GM06990 (cell line): ENCODE measurements at regions not wholly inside any gene's neighbourhood (a gene's known extent, or its start where the extent isn't known, plus 50 kb on each side); places are given as distances from the start of the nearest gene placed in this dataset.
"Not testable (repeated sequence)": the region's sequence is repeated elsewhere in the genome, so short reads cannot be mapped to it uniquely, and the experiment has no call there.

ENCODE experiments used
- DNase-seq: peaks from one replicate; pipeline ENCODE4 v3.0.0-alpha.2; 2011; ENCODE audit not compliant: insufficient read length; ENCODE audit errors: extremely low read depth
- H3K27me3 ChIP-seq: replicated peaks from 2 replicates; pipeline ENCODE4 v1.6.0; 2011; ENCODE audit warnings: low read length; ENCODE audit not compliant: control insufficient read depth, insufficient read depth
- H3K36me3 ChIP-seq: 2 replicates; pipeline ENCODE4 v1.5.1; 2011; ENCODE audit warnings: low read length; ENCODE audit not compliant: control insufficient read depth, insufficient read depth
- H3K4me3 ChIP-seq: replicated peaks from 2 replicates; pipeline ENCODE4 v1.5.1; 2011; ENCODE audit warnings: low read depth, mild to moderate bottlenecking, control low read depth, low read length
- TF ChIP-seq, protein P1 (sequence below): IDR thresholded peaks from 2 replicates; pipeline ENCODE4 v1.5.1; 2011; ENCODE audit warnings: low read length, control low read depth, mild to moderate bottlenecking, inconsistent platforms; ENCODE audit not compliant: insufficient read depth, poor library complexity, severe bottlenecking

DNA sequence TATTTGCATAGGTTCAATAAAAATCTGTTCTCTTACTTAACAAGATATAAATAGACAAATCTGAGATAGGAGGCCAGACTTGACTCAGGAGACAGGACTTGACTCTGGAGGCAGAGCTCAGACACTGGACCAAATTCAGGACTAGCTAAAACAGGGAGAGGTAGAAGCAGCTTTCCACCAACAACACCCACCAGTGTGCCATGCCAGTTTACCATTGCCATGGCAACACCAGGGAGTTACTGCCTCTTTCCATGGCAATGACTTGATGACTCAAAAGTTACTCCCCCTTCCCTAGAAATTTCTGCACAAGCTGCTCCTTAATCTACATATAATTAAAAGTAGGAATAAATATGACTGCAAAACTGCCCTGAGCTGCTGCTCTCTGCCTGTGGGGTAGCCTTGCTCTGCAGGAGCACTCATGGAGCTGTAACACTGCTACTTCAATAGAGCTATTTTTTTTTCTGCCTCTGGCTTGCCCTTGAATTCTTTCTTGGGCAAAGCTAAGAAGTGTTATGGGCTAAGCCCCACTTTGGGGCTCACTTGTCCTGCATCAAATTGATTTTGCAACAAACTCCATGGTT, 473.0 kb downstream of the PLK2 start:
- H3K27me3 ChIP-seq: no peaks in the 10 kb centered on the region
- no peaks in the 10 kb centered on the region for H3K36me3 ChIP-seq
- TF ChIP-seq, protein P1, sequence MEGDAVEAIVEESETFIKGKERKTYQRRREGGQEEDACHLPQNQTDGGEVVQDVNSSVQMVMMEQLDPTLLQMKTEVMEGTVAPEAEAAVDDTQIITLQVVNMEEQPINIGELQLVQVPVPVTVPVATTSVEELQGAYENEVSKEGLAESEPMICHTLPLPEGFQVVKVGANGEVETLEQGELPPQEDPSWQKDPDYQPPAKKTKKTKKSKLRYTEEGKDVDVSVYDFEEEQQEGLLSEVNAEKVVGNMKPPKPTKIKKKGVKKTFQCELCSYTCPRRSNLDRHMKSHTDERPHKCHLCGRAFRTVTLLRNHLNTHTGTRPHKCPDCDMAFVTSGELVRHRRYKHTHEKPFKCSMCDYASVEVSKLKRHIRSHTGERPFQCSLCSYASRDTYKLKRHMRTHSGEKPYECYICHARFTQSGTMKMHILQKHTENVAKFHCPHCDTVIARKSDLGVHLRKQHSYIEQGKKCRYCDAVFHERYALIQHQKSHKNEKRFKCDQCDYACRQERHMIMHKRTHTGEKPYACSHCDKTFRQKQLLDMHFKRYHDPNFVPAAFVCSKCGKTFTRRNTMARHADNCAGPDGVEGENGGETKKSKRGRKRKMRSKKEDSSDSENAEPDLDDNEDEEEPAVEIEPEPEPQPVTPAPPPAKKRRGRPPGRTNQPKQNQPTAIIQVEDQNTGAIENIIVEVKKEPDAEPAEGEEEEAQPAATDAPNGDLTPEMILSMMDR: no peak
- no peak for DNase-seq
- no peak overlapping the region for H3K4me3 ChIP-seq

- no peak for DNase-seq
- Histone ChIP-seq H3K4me3 (no peak overlapping the region), H3K27me3 (no peaks in the 10 kb centered on the region), H3K36me3 (no peaks in the 10 kb centered on the region)
- TF ChIP-seq, protein P1: no peak
These were observed 476.5 kb downstream of the PLK2 start for GRCh38 chr5:57983426-57983825.

- H3K27me3 ChIP-seq: no peaks in the 10 kb centered on the region
- DNase-seq: no peak
- TF ChIP-seq, protein P1: no peak
- H3K36me3 ChIP-seq: no peaks in the 10 kb centered on the region
- H3K4me3 ChIP-seq: no peak overlapping the region
These were observed 480.2 kb downstream of the PLK2 start for GRCh38 chr5:57979671-57980070.

GRCh38 chr5:57976506-57976905, 483.4 kb downstream of the PLK2 start:
- no peak overlapping the region for H3K4me3 ChIP-seq
- TF ChIP-seq, protein P1: no peak
- DNase-seq: no peak
- no peaks in the 10 kb centered on the region for H3K27me3 ChIP-seq
- no peaks in the 10 kb centered on the region for H3K36me3 ChIP-seq

- not testable (repeated sequence) for H3K4me3 ChIP-seq, H3K36me3 ChIP-seq, DNase-seq, H3K27me3 ChIP-seq
These were observed 487.8 kb downstream of the PLK2 start for GRCh38 chr5:57972099-57972498.

DNA sequence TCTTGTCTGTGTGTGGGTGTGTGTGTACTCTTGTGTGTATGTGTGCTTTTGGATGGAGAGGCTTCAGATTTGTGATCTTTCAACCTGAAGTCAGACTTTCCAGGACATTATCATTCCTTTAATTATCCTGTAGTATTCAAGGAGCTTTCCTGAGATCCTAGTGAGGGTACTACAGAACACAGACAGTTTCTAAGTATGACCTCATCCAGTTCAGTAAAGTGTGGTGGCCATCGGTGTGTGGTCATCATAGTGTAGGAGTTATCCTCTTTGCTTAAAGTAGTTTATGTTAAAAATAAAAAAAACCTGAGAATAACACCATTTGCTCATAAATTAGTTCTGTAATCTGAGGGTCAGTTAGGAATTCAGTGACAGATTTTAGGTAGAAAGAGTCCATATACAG, 478.0 kb upstream of the ACTBL2 start:
- H3K27me3 ChIP-seq: no peaks in the 10 kb centered on the region
- no peak for DNase-seq
- H3K4me3 ChIP-seq: no peak overlapping the region
- TF ChIP-seq, protein P1: no peak
- H3K36me3 ChIP-seq: no peaks in the 10 kb centered on the region
